ENCODE measurements at regions not wholly inside any gene's neighbourhood (a gene's known extent, or its start where the extent isn't known, plus 50 kb on each side); places are given as distances from the start of the nearest gene placed in this dataset.

- peak; percentile 23 for DNase-seq
Measured at GRCh38 chr3:70120357-70120966, 120.9 kb downstream of the SAMMSON start.

GRCh38 chr3:70127192-70127591 is 127.7 kb downstream of the SAMMSON start:
- DNase-seq, result no peak

- no peak for DNase-seq
Measured at GRCh38 chr3:70137366-70137765, 137.8 kb downstream of the SAMMSON start.

GRCh38 chr3:70138606-70139005 is 139.1 kb downstream of the SAMMSON start:
- DNase-seq, result no peak
